ENCODE measurements at regions not wholly inside any gene's neighbourhood (a gene's known extent, or its start where the extent isn't known, plus 50 kb on each side); places are given as distances from the start of the nearest gene placed in this dataset.

DNA sequence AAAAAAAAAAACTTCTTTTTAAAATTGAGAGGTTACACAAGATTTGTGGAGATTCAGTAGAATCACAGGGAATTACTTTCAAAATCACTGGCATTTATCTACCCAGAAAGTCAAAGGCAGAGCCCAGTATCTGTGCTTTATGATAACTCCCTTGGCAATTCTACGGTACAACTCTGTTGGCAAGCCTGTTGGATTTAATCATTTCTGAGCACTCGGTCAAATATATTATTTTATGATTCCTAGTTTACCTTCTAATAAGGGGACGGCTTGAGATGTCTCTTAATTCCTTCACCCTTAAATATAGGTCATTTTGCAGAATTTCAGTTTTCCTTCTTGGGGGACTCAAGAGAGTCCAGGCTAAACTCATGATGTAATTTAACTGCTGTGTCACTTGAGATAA lies 987.6 kb downstream of the EFNB2 start:
- DNase-seq (ENCODE audit: low read depth, low spot score): no peak

DNA sequence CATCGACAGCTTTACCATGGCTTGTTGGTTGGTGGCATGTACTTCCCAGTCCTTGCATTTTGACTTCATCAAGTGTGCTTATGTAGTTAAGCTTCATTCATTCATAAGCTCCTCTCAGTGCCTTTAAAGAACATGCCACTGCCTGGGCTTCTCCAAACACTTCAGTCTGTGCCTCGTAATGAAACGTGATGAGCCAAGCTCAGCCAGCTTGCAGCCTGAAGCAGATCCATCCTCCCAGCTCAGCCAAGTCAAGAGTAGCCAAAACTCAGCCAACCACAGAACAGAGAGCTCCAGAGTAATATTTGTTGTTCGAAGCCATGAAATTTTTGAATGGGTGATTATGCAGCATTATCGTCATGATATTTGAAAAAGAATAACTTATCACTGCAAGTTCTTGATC lies 989.7 kb downstream of the EFNB2 start:
- DNase-seq (ENCODE audit: low read depth, low spot score): no peak

DNA sequence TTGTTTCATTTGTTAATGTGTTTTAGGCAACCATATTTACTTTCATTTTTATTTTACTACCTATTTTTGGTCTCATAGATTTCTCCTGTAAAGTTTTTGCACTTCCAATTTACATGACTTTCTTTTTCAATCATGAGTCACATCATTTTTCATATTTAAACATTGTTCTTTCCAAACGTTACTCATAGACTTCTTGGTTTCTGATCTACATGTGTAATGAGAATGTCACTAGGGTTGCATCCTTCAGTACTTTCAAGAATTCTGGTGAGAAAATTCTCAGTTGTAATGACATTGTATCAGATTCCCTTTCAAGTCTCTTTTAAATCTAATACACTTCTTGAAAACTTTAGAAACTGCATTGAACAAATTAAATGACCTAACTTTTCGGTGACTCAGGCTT lies 991.7 kb downstream of the EFNB2 start:
- DNase-seq (ENCODE audit: low read depth, low spot score): no peak

DNA sequence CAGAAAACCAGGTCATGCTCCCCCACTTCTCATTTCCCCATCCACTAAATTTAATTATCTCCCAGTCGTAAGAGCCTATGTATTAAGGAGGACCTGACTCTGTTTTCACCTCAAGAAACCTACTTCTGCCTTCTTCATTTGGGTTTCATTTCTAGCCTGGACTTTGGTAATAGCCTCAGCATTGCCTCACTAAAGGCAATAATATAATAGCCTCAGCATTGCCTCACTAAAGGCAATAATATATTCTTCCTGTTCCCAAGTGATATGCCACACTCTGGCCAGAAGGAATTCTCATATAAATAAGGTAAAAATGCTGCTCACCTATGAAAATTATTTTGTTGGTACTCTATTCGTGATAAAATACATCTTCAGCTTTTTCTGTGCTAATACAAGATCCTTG lies 993.9 kb downstream of the EFNB2 start:
- no peak for DNase-seq (ENCODE audit: low read depth, low spot score)

DNA sequence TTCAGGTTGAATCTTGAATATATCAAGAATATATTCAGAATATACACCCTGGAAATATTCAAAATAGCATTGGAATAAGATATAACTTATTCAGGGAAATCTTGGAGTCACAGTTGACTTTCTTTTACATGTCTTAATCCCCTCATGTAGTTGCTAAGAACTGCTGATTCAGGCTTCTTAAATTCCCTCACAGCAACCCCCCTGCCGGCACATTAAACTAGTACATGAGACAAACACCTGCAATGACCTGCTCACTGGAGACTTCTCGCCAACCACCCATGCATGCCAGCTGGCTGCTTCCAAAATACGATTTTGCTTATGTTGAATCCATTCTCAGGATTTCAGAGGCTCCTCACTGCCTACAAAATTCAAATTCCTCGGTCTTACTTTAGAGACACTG lies 997.1 kb downstream of the EFNB2 start:
- no peak for DNase-seq (ENCODE audit: low read depth, low spot score)

DNA sequence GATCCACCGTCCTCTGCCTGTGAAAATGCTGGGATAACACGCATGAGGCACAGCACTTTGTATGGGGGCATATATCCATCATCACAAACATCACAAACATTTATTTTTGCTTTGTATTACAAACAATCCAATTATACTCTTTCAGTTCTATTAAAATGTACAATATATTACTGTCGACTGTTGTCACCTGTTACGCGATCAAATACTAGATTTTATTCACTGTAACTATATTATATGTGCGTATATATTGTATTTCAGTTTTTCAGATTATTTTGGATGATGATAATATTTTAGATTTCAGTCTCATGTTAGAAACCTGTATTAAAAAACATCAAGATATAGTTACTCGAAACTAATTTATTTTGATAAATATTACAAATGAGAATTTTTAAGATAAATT lies 998.3 kb downstream of the EFNB2 start:
- DNase-seq (ENCODE audit: low read depth, low spot score): no peak

DNA sequence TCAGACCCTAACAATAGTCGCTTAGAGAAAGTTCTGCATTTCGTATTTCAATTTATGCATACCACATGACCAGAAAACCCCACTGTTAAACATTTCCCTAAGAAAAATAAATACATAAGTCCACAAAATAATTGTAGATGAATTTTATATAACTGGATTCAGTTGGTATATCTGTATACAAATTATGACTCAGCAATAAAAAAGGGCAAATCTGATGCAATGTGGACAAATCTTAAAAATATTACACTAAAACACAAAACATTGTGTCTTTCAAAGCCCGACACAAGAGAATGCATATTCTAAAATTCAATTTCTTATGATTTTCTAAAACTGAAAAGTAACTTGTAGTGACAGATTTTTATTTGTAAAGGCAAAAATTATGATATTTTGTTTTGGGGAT lies 1005.0 kb downstream of the EFNB2 start:
- DNase-seq (ENCODE audit: low read depth, low spot score): no peak

DNA sequence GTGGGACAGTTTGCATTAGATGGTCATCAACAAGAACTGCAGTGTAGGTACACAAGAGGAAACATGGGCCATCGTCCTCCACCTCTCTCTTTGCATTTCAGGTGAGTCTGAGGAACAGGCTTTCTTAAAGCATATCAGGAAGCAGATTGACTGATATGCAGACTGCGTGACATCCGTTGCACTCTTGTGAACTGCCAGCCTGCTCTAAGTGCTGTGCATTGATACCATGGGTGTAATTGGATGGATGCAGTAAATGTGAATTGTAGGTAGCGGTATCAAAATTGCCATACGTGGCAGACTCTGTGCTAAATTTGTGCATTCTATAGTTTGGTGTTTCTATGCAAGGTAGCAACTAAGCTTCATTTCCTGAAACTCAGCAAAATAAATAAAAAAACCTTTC lies 1008.3 kb downstream of the EFNB2 start:
- no peak for DNase-seq (ENCODE audit: low read depth, low spot score)

DNA sequence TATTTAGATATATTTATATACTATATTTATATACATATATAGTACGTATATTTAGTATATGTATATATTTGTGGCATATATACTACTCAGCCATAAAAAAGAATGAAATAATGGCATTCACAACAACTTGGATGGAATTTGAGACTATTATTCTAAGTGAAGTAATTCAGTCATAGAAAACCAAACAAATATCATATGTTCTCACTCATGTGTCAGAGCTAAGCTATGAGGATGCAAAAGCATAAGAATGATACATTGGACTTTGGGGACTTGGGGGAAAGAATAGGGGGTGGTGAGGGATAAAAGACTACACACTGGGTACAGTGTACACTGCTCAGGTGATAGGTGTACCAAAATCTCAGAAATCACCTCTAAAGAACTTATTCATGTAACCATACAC lies 1015.7 kb downstream of the EFNB2 start:
- no peak for DNase-seq (ENCODE audit: low read depth, low spot score)

DNA sequence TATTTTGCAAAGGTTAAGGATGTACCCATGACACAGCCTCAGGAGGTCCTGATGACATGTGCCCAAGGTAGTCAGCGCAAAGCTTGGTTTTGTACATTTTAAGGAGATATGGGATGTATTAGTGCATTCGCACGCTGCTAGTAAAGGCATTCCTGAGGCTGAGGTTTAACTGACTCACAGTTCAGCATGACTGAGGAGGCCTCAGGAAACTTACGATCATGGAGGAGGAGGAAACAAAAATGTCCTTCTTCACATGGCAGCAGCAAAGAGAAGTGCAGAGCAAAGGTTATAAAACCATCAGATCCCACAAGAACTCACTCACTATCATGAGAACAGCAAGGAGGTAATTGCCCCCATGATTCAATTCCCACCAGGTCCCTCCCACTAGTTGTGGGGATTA lies 1017.4 kb downstream of the EFNB2 start:
- DNase-seq (ENCODE audit: low read depth, low spot score): no peak

DNA sequence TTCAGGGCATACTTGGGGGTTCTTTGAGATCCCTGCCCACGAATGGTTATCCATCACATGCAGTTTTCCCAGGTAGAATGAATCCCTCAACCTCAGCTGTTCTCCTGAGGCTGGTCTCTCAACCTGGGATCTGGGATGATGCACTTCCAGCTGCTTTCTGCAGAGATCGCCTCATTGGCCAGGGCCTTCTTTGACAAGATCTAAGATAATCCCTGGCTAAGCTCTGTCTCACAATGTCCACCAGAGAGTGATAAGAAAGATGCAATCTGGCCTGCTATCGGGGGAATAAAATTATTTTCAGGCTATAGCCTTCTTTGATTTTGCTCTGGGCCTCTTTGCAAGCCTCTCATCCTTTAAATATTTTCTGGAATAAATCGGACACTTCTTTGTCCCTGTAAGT lies 1021.1 kb downstream of the EFNB2 start:
- no peak for DNase-seq (ENCODE audit: low read depth, low spot score)

DNA sequence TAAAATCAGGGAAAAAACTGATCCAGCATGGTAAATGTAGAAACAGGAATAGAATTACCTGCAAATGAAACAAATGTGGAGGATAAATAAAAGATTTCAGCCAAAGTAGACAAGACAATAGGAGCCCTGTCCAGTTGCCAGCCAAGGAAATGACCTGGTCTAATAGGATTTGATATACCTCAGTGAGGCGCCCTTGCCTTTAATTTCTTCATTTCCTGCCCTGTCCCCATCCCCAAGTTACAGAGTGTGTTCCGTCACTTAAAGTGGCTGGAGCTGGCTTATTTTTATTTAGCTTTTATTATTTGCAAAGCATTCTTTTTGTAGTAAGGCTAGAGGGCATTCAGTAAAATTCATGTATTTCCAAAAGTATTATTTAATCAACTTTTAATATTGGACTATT lies 1022.0 kb downstream of the EFNB2 start:
- DNase-seq (ENCODE audit: low read depth, low spot score): no peak

DNA sequence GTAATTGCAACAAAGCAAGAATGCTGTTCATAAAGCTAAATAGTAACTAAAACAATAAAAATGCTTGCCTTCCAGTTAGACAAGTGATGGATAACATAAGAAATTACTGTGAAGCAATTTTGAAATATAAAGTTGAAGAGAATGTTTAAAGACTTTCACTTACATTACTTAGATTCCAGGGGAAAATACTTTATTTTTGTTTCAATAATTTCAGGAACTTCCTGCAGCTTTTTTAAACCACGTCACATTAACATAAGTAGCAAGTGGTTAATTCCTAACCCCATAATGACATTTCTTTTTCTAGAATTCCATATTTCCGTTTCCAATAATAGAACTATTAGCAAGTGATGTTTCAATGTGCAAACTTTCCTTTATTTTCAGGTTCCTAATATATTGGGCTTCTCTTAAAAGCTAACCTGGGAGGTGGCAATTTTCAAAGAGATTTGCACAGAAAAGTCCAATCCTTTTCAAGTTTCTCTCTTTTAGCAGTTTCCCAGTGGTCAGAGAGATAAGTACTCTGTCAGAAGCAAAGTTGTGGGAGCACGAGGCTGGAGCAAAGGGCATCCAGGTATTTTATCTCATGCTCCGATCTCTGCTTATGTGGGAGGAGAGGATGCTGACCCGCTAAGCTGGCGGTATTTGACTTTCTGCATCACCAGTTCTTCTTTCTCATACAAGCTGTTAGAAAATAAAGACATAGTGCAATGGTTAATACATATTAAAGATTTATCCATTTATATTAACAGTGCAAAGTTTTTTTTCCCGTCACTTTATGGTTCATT lies 1025.3 kb downstream of the EFNB2 start:
- DNase-seq (ENCODE audit: low read depth, low spot score): no peak

DNA sequence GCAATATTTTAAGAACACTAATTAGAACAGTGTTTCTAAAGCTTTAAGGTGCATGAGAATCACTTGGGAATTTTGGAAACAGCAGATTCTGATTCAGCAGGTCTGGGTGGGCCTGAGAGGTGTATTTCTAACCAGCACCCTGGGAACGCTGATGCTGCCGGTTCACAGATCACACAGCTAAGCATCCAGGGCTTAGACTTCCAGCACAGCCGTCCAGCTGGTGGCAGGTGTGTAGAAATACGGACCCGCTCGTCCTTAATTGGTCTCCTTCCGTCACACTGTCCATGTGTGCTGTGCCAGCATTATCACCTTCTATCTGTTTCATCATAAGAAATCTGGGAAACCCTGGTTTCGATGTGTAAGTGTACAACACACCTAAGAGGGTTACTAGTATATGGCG lies 1029.0 kb downstream of the EFNB2 start:
- DNase-seq (ENCODE audit: low read depth, low spot score): no peak

DNA sequence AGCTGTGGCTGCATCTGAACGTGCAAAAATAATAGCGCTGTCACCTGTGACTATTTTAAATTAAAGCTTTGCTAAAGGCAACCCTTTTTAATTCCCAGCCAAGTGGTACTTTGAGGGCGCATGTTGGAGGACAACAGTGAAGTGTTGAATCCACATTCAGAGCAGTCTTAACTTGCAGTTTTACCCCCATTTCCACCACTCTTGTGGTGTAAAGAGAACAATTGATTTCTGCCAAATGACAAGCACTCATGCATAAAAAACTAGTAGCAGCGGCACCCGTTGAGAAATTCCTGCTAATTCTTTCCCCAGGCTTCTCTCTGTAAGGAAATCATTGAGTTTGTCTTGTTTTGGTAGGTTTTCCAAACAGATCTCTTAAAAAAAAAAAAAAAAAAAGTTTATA lies 1033.3 kb downstream of the EFNB2 start:
- DNase-seq (ENCODE audit: low read depth, low spot score): no peak

DNA sequence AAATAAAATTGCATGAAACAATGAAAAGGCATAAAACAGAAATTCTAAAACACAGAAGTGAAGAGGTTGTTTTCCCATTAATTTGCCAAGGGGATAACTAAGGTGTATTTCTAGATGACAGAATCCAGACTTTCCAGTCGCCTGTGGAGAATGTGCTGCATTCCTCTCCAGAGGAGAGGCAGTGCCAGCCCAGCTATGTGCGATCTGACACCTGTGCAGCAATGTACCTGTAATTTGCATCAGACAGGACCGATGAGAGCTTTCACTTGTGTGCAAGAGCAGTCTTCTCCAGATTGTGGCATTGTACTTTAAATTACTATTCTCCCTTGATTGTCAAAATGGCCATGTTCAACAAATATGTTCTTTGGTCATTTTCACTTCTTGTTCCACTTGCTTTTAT lies 1037.9 kb downstream of the EFNB2 start:
- no peak for DNase-seq (ENCODE audit: low read depth, low spot score)

DNA sequence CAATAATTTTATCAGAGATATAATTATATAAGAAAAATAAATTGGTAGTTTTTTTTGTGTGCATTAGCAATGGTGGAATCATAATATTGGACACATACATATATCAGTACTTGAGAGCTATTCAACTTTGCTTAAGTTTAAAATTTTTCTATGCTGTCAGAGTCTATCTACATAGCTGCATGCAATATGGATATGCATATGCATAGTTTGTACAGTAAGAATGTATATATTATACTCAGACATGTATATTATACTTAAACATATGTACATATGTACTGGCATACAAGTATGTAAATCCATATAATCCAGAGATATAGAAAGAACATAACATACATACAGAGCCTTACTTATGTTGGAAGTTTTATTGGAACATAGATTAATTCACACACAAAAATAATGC lies 1043.2 kb downstream of the EFNB2 start:
- no peak for DNase-seq (ENCODE audit: low read depth, low spot score)

DNA sequence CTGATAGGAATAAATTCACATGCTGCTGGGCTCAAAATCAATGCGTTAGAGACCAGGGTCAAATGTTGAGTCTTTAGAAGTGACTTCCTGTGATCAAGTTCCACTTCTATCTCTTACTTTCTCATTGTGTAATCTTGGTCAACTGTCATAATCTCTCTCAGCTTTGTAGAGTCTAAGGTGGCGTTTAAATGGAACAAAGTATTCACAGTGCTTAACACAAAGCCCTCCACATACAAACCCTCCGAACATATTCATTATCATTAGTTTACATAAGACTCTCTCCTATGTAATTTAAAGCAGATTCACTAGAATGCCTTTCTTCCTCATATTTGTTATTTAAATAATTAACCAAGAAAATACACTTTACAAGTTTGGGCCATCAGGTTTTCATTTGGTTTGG lies 1044.1 kb downstream of the EFNB2 start:
- DNase-seq (ENCODE audit: low read depth, low spot score): no peak

DNA sequence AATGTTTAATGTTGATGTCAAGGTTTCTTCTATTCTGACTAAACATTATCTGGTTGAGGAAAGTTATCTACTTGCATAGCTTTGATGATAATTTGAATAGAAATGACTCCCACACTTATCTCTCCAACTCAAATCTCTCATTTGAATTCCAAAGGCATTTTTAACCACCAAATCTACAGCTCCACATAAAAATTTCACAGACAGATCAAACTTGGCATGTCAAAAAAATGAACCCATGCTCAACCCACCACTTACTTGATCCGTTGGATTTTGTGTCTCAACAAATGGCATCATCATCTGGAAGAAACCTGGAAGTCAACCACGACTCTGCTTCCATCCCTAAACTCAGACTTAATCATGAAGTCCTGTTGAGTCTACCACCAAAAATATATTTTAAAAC lies 1050.4 kb downstream of the EFNB2 start:
- no peak for DNase-seq (ENCODE audit: low read depth, low spot score)

DNA sequence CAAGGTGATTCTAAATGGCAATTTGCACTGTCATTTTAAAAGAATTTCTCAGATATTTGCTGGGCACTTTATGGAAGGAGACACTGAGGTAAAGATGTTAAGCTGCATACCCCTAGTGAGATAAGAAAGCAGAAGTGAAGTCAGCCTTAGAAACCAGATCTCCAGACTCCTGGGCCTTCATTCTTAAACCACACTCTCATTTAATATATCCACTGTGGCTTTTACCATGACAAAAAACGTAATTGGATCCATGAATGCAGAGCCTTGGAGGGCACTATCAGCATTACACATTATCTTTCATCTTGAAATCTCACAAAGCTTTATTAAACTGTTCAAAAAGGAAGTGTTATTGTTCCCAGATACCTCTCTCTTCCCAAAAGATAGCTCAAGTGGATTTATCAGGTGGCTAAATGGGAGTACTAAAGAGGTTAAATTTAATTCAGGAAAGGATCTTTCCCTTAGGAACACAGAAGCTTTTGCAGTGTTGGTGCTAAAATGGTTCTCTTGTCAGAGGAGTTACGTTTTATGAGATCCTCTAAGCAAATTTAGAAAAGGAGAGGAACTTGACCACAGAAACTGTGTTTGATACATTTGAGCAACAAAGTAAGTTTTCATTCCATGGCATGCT lies 1060.4 kb downstream of the EFNB2 start:
- no peak for DNase-seq (ENCODE audit: low read depth, low spot score)

DNA sequence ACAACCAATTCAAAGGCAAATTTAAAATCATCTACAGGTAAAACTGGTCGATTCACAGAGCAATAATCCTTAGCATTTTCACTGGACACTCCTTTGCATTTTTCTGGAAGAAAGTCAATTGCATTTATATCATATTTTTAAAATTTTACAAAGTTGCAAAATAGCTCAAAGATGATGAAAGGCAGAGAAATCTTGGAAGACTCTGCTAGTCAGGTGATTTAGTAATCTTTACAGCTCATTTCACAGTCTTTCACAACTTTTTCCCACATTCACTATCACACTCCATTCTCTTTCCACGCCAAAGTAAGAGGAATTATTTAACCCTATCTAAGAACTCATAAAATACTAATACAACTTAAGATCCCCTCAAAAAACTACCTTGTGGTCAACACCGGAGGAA lies 1063.8 kb downstream of the EFNB2 start:
- DNase-seq (ENCODE audit: low read depth, low spot score): no peak

DNA sequence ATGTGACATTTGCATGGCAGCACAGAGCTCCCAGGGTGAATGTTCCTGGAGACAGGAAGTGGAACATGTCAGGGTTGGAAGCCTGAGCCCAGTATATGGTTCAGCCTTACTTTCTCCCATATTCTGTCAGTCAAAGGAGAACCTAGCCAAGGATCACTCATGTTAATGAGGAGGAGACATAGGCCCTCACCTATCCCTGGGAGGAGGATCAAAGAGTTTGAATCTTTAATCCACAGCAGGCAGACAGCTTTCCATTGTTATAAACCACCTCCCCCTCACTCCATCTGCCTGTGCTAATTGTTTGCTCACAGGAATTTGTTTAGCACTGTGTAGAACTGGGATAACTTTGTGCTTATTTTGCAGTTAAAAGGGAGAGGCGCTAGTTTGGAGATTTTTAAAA lies 1069.1 kb downstream of the EFNB2 start:
- DNase-seq (ENCODE audit: low read depth, low spot score): no peak

DNA sequence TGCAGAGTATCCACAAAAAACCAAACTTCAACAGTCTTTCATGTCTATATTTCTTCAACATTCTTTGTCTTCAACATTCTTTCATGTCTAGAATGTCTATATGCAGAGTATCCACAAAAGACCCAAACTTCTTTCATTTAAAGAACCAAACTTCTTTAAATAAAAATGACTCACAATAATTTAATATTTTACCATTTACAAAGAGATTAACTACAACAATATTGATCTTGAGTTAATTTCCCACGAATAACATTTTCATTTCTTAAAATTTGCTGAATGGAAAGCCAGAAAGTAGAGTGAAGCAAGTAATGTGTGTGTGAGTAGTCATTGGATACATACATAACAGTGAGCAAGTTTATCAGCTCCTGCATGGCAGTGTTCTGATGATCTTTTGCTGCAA lies 1069.7 kb downstream of the EFNB2 start, which contains the start of gene DAOA:
DAOA (plus strand) TSS at position 301 of the 400 bp plus-strand sequence.
- no peak for DNase-seq (ENCODE audit: low read depth, low spot score)

DNA sequence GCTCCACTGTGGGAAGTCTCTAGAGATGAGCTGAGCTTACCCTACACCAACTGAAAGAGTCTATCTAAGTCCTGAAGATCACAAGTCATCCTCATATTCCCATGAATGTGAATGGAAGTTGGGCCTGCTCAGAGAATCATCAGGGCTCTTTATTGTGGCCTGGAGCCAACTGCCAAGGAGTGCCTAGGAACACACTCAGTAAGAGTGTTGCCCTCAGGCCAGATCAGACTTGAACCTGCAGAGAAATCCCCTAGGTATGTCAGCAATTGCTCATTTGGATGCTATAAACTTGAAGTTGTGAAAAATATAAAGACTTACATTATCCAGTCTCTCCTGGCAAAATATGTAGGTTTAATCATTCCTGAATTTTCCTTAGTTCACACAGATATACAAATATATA lies 1070.2 kb downstream of the EFNB2 start:
- no peak for DNase-seq (ENCODE audit: low read depth, low spot score)
